MM.1S (cell line): ENCODE measurements at regions not wholly inside any gene's neighbourhood (a gene's known extent, or its start where the extent isn't known, plus 50 kb on each side); places are given as distances from the start of the nearest gene placed in this dataset.

ENCODE experiments used
- DNase-seq: peaks from one replicate; pipeline ENCODE4 v3.0.0-alpha.2; 2015
- H2AFZ ChIP-seq: fragments of 300-600 bp; sonication (generic); 2 replicates; pipeline ENCODE4 v1.6.0; 2016; ENCODE audit warnings: antibody characterized with exemption, low read length
- H3F3A ChIP-seq: fragments of 300-600 bp; sonication (generic); 2 replicates; pipeline ENCODE4 v1.6.1; 2016; ENCODE audit warnings: mild to moderate bottlenecking, antibody characterized with exemption, low read length, moderate library complexity, mixed read lengths; ENCODE audit not compliant: insufficient read depth
- H3K27ac ChIP-seq: fragments of 300-600 bp; sonication (generic); 2 replicates; pipeline ENCODE4 v1.5.1; 2016; ENCODE audit warnings: mild to moderate bottlenecking, low read length
- H3K27me3 ChIP-seq: fragments of 300-600 bp; sonication (generic); replicated peaks from 2 replicates; pipeline ENCODE4 v1.6.0; 2016; ENCODE audit warnings: low read length; ENCODE audit not compliant: insufficient read depth
- H3K36me3 ChIP-seq: fragments of 300-600 bp; sonication (generic); replicated peaks from 2 replicates; pipeline ENCODE4 v1.6.1; 2016; ENCODE audit warnings: mild to moderate bottlenecking, low read length, mixed read lengths; ENCODE audit not compliant: insufficient read depth
- H3K4me1 ChIP-seq: fragments of 300-600 bp; sonication (generic); 2 replicates; pipeline ENCODE4 v1.6.1; 2016; ENCODE audit warnings: low read length, mixed read lengths
- H3K4me2 ChIP-seq: fragments of 300-600 bp; sonication (generic); 2 replicates; pipeline ENCODE4 v1.6.0; 2016; ENCODE audit warnings: low read depth, low read length
- H3K4me3 ChIP-seq: fragments of 300-600 bp; sonication (generic); 2 replicates; pipeline ENCODE4 v1.5.1; 2016; ENCODE audit warnings: low read length, mixed read lengths
- H3K79me2 ChIP-seq: fragments of 300-600 bp; sonication (generic); 2 replicates; pipeline ENCODE4 v1.6.1; 2016; ENCODE audit warnings: mixed run types, low read length, mixed read lengths
- H3K9ac ChIP-seq: fragments of 300-600 bp; sonication (generic); 2 replicates; pipeline ENCODE4 v1.6.1; 2016; ENCODE audit warnings: low read length, mixed read lengths
- H3K9me2 ChIP-seq: fragments of 300-600 bp; sonication (generic); replicated peaks from 2 replicates; pipeline ENCODE4 v1.6.1; 2016; ENCODE audit warnings: mild to moderate bottlenecking, low read length, mixed read lengths; ENCODE audit not compliant: insufficient read depth
- H3K9me3 ChIP-seq: fragments of 300-600 bp; sonication (generic); replicated peaks from 2 replicates; pipeline ENCODE4 v1.6.1; 2016; ENCODE audit warnings: mild to moderate bottlenecking, low read length, mixed read lengths; ENCODE audit not compliant: insufficient read depth
- H4K20me1 ChIP-seq: fragments of 300-600 bp; sonication (generic); 2 replicates; pipeline ENCODE4 v1.6.1; 2016; ENCODE audit warnings: mild to moderate bottlenecking, low read length, moderate library complexity, mixed read lengths; ENCODE audit not compliant: insufficient read depth
- EZH2 ChIP-seq: fragments of 300-600 bp; sonication (generic); optimal IDR thresholded peaks from 2 replicates; pipeline ENCODE3; 2017; ENCODE audit warnings: low read depth, mild to moderate bottlenecking, antibody characterized with exemption, low read length, mixed read lengths
- EZH2phosphoT487 ChIP-seq: fragments of 300-600 bp; sonication (generic); IDR thresholded peaks from 2 replicates; pipeline ENCODE4 v1.6.1; 2018; ENCODE audit warnings: antibody characterized with exemption, low read length
- TF ChIP-seq, protein P1 (sequence below): fragments of 300-600 bp; sonication (generic); IDR thresholded peaks from 2 replicates; pipeline ENCODE4 v1.5.1; 2016; ENCODE audit warnings: antibody characterized with exemption, low read length, mixed read lengths

DNA sequence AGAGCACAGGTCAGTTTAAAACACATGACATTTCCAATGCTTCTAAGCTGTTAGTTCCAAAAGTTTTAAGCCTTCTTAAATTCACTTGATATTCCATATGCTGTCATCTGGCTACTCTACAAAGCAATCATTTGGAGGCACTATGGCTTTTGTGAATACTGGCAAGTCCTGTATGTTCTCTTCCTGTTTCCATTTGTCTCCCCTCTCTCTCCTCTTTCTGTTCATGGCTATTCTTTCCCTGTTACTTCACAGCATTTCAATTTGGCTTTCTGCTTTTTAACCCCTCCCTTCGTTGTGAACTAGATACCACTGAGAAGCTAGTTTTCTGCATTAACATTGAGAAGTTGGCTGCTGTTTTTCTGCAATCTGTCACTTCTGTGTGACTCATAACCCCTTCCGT lies 1337.2 kb upstream of the CELF4 start:
- Histone ChIP-seq H3K9me2 (no peaks in the 10 kb centered on the region), H2AFZ (no peak overlapping the region), H3K36me3 (no peaks in the 10 kb centered on the region), H3K27ac (no peak overlapping the region), H3F3A (no peaks in the 10 kb centered on the region), H4K20me1 (no peaks in the 10 kb centered on the region), H3K27me3 (no peaks in the 10 kb centered on the region), H3K4me1 (no peaks in the 10 kb centered on the region), H3K9ac (no peak overlapping the region), H3K4me2 (no peak overlapping the region), H3K9me3 (no peaks in the 10 kb centered on the region), H3K4me3 (no peak overlapping the region), H3K79me2 (no peaks in the 10 kb centered on the region)
- DNase-seq: no peak
- TF ChIP-seq EZH2phosphoT487: no peak
- TF ChIP-seq EZH2: no peak
- TF ChIP-seq, protein P1, sequence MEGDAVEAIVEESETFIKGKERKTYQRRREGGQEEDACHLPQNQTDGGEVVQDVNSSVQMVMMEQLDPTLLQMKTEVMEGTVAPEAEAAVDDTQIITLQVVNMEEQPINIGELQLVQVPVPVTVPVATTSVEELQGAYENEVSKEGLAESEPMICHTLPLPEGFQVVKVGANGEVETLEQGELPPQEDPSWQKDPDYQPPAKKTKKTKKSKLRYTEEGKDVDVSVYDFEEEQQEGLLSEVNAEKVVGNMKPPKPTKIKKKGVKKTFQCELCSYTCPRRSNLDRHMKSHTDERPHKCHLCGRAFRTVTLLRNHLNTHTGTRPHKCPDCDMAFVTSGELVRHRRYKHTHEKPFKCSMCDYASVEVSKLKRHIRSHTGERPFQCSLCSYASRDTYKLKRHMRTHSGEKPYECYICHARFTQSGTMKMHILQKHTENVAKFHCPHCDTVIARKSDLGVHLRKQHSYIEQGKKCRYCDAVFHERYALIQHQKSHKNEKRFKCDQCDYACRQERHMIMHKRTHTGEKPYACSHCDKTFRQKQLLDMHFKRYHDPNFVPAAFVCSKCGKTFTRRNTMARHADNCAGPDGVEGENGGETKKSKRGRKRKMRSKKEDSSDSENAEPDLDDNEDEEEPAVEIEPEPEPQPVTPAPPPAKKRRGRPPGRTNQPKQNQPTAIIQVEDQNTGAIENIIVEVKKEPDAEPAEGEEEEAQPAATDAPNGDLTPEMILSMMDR: no peak

- no peaks in the 10 kb centered on the region for H3F3A ChIP-seq
- TF ChIP-seq, protein P1: no peak
- no peaks in the 10 kb centered on the region for H3K79me2 ChIP-seq
- H3K27me3 ChIP-seq: no peaks in the 10 kb centered on the region
- DNase-seq: no peak
- H2AFZ ChIP-seq: no peak overlapping the region
- H3K36me3 ChIP-seq: no peaks in the 10 kb centered on the region
- no peaks in the 10 kb centered on the region for H3K9me2 ChIP-seq
- H3K9ac ChIP-seq: no peak overlapping the region
- no peak overlapping the region for H3K27ac ChIP-seq
- H3K4me1 ChIP-seq: no peaks in the 10 kb centered on the region
- H4K20me1 ChIP-seq: no peaks in the 10 kb centered on the region
- no peak overlapping the region for H3K4me2 ChIP-seq
- no peaks in the 10 kb centered on the region for H3K9me3 ChIP-seq
- no peak overlapping the region for H3K4me3 ChIP-seq
These were observed 1334.8 kb upstream of the CELF4 start for GRCh38 chr18:38900445-38900844.

DNA sequence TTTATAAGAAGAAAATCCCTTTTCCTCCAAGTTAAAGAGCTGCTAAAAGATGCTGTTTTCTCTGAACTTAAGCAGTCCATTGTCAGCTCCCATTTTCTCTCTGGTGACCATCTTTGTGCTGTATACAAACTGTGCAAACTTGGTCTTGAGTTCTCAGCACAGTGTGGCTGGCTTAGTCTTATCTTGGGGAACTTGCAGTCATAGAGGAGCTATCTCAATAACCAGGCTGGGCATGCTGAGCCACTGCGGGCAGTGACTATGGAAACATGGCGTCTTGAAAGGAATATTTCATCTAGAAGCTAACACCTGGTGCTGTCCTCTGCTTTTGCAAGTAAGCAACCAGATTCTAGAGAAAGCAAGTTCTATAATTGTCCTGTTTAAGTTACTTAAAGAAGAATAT lies 1334.4 kb upstream of the CELF4 start:
- Histone ChIP-seq H3K27ac (no peak overlapping the region), H3K27me3 (no peaks in the 10 kb centered on the region), H3K9me2 (no peaks in the 10 kb centered on the region), H3K9ac (no peak overlapping the region), H3K4me1 (no peaks in the 10 kb centered on the region), H3K79me2 (no peaks in the 10 kb centered on the region), H4K20me1 (no peaks in the 10 kb centered on the region), H3K4me3 (no peak overlapping the region), H3K36me3 (no peaks in the 10 kb centered on the region), H3F3A (no peaks in the 10 kb centered on the region), H3K4me2 (no peak overlapping the region), H3K9me3 (no peaks in the 10 kb centered on the region), H2AFZ (no peak overlapping the region)
- no peak for TF ChIP-seq EZH2
- TF ChIP-seq, protein P1: no peak
- DNase-seq: no peak

DNA sequence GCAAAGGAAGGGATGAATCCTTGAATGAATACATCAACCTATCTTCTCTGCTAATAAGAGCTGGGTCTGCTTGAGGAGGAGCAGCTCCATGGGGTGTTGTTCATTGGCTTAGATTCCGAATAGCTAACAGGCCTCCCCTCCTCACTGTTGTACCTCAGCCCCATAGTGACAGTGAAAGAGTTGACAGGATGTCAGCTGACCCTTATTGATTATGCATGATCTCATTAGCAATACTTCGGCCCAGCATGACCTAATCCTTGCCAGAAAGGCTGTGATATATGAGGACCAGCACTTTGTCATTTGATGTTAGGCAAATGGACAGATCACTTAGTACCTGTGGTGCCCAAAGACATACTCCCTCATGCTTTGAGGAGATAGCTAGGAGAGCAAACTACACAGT lies 1333.7 kb upstream of the CELF4 start:
- Histone ChIP-seq H3K9me2 (no peaks in the 10 kb centered on the region), H3K9ac (no peak overlapping the region), H3K4me2 (no peak overlapping the region), H3K4me3 (no peak overlapping the region), H3K4me1 (no peaks in the 10 kb centered on the region), H4K20me1 (no peaks in the 10 kb centered on the region), H3F3A (no peaks in the 10 kb centered on the region), H3K27ac (no peak overlapping the region), H2AFZ (no peak overlapping the region), H3K36me3 (no peaks in the 10 kb centered on the region), H3K9me3 (no peaks in the 10 kb centered on the region), H3K79me2 (no peaks in the 10 kb centered on the region), H3K27me3 (no peaks in the 10 kb centered on the region)
- DNase-seq: no peak
- TF ChIP-seq EZH2phosphoT487 (no peak), EZH2 (no peak)
- TF ChIP-seq, protein P1: no peak
